A549 (cell line): ENCODE measurements at regions not wholly inside any gene's neighbourhood (a gene's known extent, or its start where the extent isn't known, plus 50 kb on each side); places are given as distances from the start of the nearest gene placed in this dataset.

Experiments
- ATAC-seq, 2 experiments: fragments of 200-7000 bp in 1 of 2; fragments of >200 bp in 1 of 2; cut with Nextera tagmentation in 1 of 2; cut with Tn5 transposase in 1 of 2; 3 replicates each; pipeline versions ENCODE4 v1.8.0 to v1.9.1; 2018 to 2020; ENCODE audit warnings: mild to moderate bottlenecking in 1 of 2, moderate library complexity in 1 of 2
- CTCF ChIA-PET: fragments of 300-600 bp; sonication (Branson Sonifier 250); formaldehyde crosslinking; extraction: SDS; loops from one replicate; lab custom pipeline; 2021; ENCODE audit warnings: antibody characterized with exemption, inconsistent platforms; lab: Yijun Ruan, JAX
- POLR2A ChIA-PET: fragments of 350-600 bp; formaldehyde crosslinking; extraction: SDS; loops from one replicate; lab custom pipeline; 2021; ENCODE audit warnings: antibody characterized with exemption, inconsistent platforms; lab: Yijun Ruan, JAX
- DNase-seq, 2 experiments: peaks; one replicate each; pipeline versions ENCODE4 v3.0.0 to v3.0.0-alpha.2; 2011 to 2016; ENCODE audit warnings: low read depth in 1 of 2, low spot score in 1 of 2
- FAIRE-seq: peaks from 2 replicates; lab custom pipeline; 2011; peaks lifted over from hg19 to GRCh38; lab: Jason Lieb, UNC
- H3K27ac ChIP-seq, 2 experiments: fragments of >200 bp; sonication (Bioruptor Twin); formaldehyde crosslinking; 3 replicates each; pipeline ENCODE4 v1.5.1; 2016 to 2017
- H3K4me1 ChIP-seq: fragments of >200 bp; sonication (Bioruptor Twin); formaldehyde crosslinking; 3 replicates; pipeline ENCODE4 v1.6.1; 2016
- H3K4me2 ChIP-seq: fragments of >200 bp; sonication (Bioruptor Twin); formaldehyde crosslinking; 3 replicates; pipeline ENCODE4 v1.6.1; 2016
- H3K4me3 ChIP-seq: fragments of >200 bp; sonication (Bioruptor Twin); formaldehyde crosslinking; 3 replicates; pipeline ENCODE4 v1.5.1; 2016
- H3K9me3 ChIP-seq: fragments of >200 bp; sonication (Bioruptor Twin); formaldehyde crosslinking; 3 replicates; pipeline ENCODE4 v1.6.1; 2016
- CBX2 ChIP-seq: fragments of 200-600 bp; sonication (generic); IDR thresholded peaks from 2 replicates; pipeline ENCODE4 v1.6.1; 2016; ENCODE audit warnings: low read depth, mild to moderate bottlenecking, borderline replicate concordance
- CHD4 ChIP-seq: fragments of 200-600 bp; sonication (generic); IDR thresholded peaks from 2 replicates; pipeline ENCODE4 v1.6.1; 2016; ENCODE audit warnings: antibody characterized with exemption, mild to moderate bottlenecking, borderline replicate concordance
- EHF ChIP-seq: fragments of 250-450 bp; sonication (Bioruptor Pico); IDR thresholded peaks from 2 replicates; pipeline ENCODE4 v1.5.0; 2020; ENCODE audit warnings: mild to moderate bottlenecking
- EHMT2 ChIP-seq: fragments of 200-600 bp; sonication (generic); IDR thresholded peaks from 2 replicates; pipeline ENCODE4 v1.6.1; 2016; ENCODE audit warnings: antibody characterized with exemption, low read depth, mild to moderate bottlenecking, moderate library complexity
- ELK1 ChIP-seq: fragments of 150-350 bp; IDR thresholded peaks from 2 replicates; pipeline ENCODE4 v1.6.1; 2014; ENCODE audit warnings: low read depth, mild to moderate bottlenecking, low read length
- EP300 ChIP-seq, 2 experiments: fragments of >200 bp; sonication (Bioruptor Twin); formaldehyde crosslinking; IDR thresholded peaks; 2 replicates in 1 of 2; 3 replicates in 1 of 2; pipeline ENCODE4 v1.6.1; 2016 to 2017
- FOXS1 ChIP-seq: fragments of 250-450 bp; sonication (Bioruptor Pico); IDR thresholded peaks from 2 replicates; pipeline ENCODE4 v1.5.0; 2020; ENCODE audit warnings: mild to moderate bottlenecking, moderate library complexity
- HDAC2 ChIP-seq: fragments of 200-600 bp; sonication (generic); IDR thresholded peaks from 2 replicates; pipeline ENCODE4 v1.6.1; 2016
- HEYL ChIP-seq: fragments of 250-450 bp; sonication (Bioruptor Pico); IDR thresholded peaks from 2 replicates; pipeline ENCODE4 v1.8.0; 2021; ENCODE audit warnings: mild to moderate bottlenecking, moderate library complexity
- HMGXB4 ChIP-seq: fragments of 250-450 bp; sonication (Bioruptor Pico); IDR thresholded peaks from 2 replicates; pipeline ENCODE4 v1.5.0; 2021; ENCODE audit warnings: mild to moderate bottlenecking, moderate library complexity, borderline replicate concordance
- HOXA7 ChIP-seq: fragments of 250-450 bp; sonication (Bioruptor Pico); IDR thresholded peaks from 2 replicates; pipeline ENCODE4 v1.5.0; 2020; ENCODE audit warnings: mild to moderate bottlenecking, moderate library complexity
- KDM5A ChIP-seq: fragments of 200-600 bp; sonication (generic); IDR thresholded peaks from 2 replicates; pipeline ENCODE4 v1.6.1; 2016; ENCODE audit warnings: antibody characterized with exemption, mild to moderate bottlenecking
- MAFK ChIP-seq: fragments of 450-650 bp; IDR thresholded peaks from 2 replicates; pipeline ENCODE4 v1.6.1; 2014; ENCODE audit not compliant: partially characterized antibody
- MAX ChIP-seq: IDR thresholded peaks from 2 replicates; pipeline ENCODE4 v1.6.1; 2012
- MYC ChIP-seq: IDR thresholded peaks from 2 replicates; pipeline ENCODE4 v1.6.1; 2012; ENCODE audit warnings: mild to moderate bottlenecking, inconsistent platforms, low read length, improper control_type of control experiment, borderline replicate concordance
- NFE2L2 ChIP-seq: fragments of 150-350 bp; conservative IDR thresholded peaks from 2 replicates; pipeline ENCODE4 v1.6.1; 2014; ENCODE audit warnings: low read length
- NR3C1 ChIP-seq: fragments of >200 bp; sonication (Bioruptor Twin); formaldehyde crosslinking; IDR thresholded peaks from 3 replicates; pipeline ENCODE4 v1.6.1; 2017
- POLR2A ChIP-seq: IDR thresholded peaks from 2 replicates; pipeline ENCODE4 v1.6.1; 2012; ENCODE audit warnings: mild to moderate bottlenecking, low read length
- RARB ChIP-seq: fragments of 250-450 bp; sonication (Bioruptor Pico); IDR thresholded peaks from 2 replicates; pipeline ENCODE4 v1.8.0; 2021; ENCODE audit warnings: mild to moderate bottlenecking, moderate library complexity
- ZSCAN20 ChIP-seq: fragments of 250-450 bp; sonication (Bioruptor Pico); IDR thresholded peaks from 2 replicates; pipeline ENCODE4 v1.8.0; 2022; ENCODE audit warnings: mild to moderate bottlenecking, moderate library complexity
- whole genome bisulfite sequencing: methylation state at CpG from one replicate; pipeline ENCODE4 v1.1.6; 2017; ENCODE audit errors: missing lambda C conversion rate; 5-methylcytosine and 5-hydroxymethylcytosine counted together
- TF ChIP-seq, protein P1 (sequence below): fragments of >200 bp; sonication (Bioruptor Twin); formaldehyde crosslinking; IDR thresholded peaks from 3 replicates; pipeline ENCODE4 v1.6.1; 2016
- TF ChIP-seq, protein P2 (sequence below): IDR thresholded peaks from 2 replicates; pipeline ENCODE4 v1.6.1; 2012
- TF ChIP-seq, protein P3 (sequence below): fragments of >200 bp; sonication (Bioruptor Twin); formaldehyde crosslinking; IDR thresholded peaks from 2 replicates; pipeline ENCODE4 v1.6.1; 2016

DNA sequence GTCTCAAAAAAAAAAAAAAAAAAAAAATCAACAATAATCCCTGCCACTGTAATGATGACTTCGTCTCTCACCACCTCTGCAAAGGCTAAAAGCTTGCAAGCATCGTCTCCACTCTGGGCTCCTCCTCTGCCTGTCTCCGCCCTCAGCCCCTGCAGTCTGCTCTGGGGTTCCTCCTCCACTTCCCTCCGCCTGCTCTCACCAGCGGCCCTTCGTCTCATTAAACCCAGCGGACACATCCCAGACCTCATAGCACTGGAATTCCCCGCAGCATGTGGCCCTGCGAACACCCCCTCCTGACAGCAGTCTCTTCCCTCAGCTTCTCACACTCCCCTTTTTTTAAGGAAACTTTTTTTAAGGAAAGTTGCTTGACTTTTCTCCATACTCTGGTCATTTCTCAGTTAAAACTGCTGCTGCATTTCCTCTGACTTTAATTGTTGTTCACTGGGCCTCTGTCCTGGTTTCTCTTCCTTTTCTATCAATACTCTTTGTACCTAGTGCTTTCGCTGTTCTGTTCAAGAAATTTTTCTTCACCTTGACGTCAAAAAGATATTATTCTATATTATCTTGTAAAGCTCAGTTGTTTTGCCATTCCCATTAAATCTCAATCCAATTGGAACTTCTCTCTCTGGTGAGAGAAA, 70.9 kb upstream of the PLEKHG1 start:
- Histone ChIP-seq H3K9me3 (no peaks in the 10 kb centered on the region), H3K27ac (no peak overlapping the region), H3K4me2 (no peak overlapping the region), H3K4me3 (no peak overlapping the region), H3K4me1 (no peaks in the 10 kb centered on the region)
- 61% methylated on average over 11 of the region's 11 CpGs for WGBS
- FAIRE-seq (no peak), DNase-seq (no peak), ATAC-seq (no peak)
- CTCF ChIA-PET, result no interaction called here
- TF ChIP-seq NR3C1 (no peak), ELK1 (no peak), CHD4 (no peak), EHMT2 (no peak), HDAC2 (no peak), HOXA7 (CRISPR knock-in tag) (no peak), EP300 (IDR thresholded peaks at IDR 0.05) (no peak)
- TF ChIP-seq, protein P1, sequence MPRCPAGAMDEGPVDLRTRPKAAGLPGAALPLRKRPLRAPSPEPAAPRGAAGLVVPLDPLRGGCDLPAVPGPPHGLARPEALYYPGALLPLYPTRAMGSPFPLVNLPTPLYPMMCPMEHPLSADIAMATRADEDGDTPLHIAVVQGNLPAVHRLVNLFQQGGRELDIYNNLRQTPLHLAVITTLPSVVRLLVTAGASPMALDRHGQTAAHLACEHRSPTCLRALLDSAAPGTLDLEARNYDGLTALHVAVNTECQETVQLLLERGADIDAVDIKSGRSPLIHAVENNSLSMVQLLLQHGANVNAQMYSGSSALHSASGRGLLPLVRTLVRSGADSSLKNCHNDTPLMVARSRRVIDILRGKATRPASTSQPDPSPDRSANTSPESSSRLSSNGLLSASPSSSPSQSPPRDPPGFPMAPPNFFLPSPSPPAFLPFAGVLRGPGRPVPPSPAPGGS, result no peak
- POLR2A ChIA-PET, result no interaction called here

DNA sequence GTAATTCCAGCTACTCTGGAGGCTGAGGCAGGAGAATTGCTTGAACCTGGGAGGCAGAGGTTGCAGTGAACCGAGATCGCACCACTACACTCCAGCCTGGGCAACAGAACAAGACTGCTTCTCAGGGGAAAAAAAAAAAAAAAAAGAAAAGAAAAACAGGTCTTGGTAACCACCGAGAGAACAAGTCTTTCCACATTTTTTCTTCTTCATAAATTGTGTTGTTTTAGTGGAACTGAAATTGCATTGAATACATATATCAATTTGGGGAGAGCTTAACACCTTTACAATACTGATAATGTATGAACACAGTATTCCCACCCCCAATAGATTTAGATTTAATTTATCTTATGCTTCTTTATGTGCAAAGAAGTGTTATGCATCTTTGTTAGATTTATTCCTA, 70.0 kb upstream of the PLEKHG1 start:
- no peak for ATAC-seq

GRCh38 chr6:150531957-150532356, 67.7 kb upstream of the PLEKHG1 start:
- WGBS, result 18% methylated on average over 1 of the region's 1 CpG
- no peak for ATAC-seq
- no peak for FAIRE-seq

More for the DNA sequence above, 70.0 kb upstream of the PLEKHG1 start:
- H3K4me3 ChIP-seq, result no peak overlapping the region
- ChIA-PET CTCF (interaction anchor here (0.6 kb wide), 1 partner anchor 65 kb away, joined by 3 read pairs; no protein-coding TSS in a partner anchor), POLR2A (no interaction called here)
- WGBS, result 67% methylated on average over 3 of the region's 3 CpGs
- no peak overlapping the region for H3K27ac ChIP-seq
- DNase-seq (no peak), FAIRE-seq (no peak)
- no peaks in the 10 kb centered on the region for H3K9me3 ChIP-seq
- no peak overlapping the region for H3K4me2 ChIP-seq
- TF ChIP-seq, protein P2, sequence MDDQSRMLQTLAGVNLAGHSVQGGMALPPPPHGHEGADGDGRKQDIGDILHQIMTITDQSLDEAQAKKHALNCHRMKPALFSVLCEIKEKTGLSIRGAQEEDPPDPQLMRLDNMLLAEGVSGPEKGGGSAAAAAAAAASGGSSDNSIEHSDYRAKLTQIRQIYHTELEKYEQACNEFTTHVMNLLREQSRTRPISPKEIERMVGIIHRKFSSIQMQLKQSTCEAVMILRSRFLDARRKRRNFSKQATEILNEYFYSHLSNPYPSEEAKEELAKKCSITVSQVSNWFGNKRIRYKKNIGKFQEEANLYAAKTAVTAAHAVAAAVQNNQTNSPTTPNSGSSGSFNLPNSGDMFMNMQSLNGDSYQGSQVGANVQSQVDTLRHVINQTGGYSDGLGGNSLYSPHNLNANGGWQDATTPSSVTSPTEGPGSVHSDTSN, result no peak
- TF ChIP-seq KDM5A (no peak), MAX (no peak), RARB (CRISPR knock-in tag) (no peak), MAFK (no peak), EHF (CRISPR knock-in tag) (no peak), POLR2A (no peak), NFE2L2 (no peak), CBX2 (no peak), NR3C1 (no peak), ZSCAN20 (no peak), HEYL (CRISPR knock-in tag) (no peak)
- no peaks in the 10 kb centered on the region for H3K4me1 ChIP-seq

More at GRCh38 chr6:150531957-150532356, 67.7 kb upstream of the PLEKHG1 start:
- Histone ChIP-seq H3K4me1 (no peaks in the 10 kb centered on the region), H3K9me3 (no peaks in the 10 kb centered on the region), H3K27ac (no peak overlapping the region), H3K4me2 (no peak overlapping the region), H3K4me3 (no peak overlapping the region)
- DNase-seq, result no peak
- TF ChIP-seq HMGXB4 (CRISPR knock-in tag) (no peak), FOXS1 (no peak), MYC (no peak)
- TF ChIP-seq, protein P3, sequence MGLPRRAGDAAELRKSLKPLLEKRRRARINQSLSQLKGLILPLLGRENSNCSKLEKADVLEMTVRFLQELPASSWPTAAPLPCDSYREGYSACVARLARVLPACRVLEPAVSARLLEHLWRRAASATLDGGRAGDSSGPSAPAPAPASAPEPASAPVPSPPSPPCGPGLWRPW, result no peak
- ChIA-PET CTCF (no interaction called here), POLR2A (no interaction called here)
